ENCODE measurements at regions not wholly inside any gene's neighbourhood (a gene's known extent, or its start where the extent isn't known, plus 50 kb on each side); places are given as distances from the start of the nearest gene placed in this dataset.

GRCh38 chr13:103973740-103974139, 907.5 kb upstream of the SLC10A2 start:
- no peak for DNase-seq
- no peak for TF ChIP-seq CTCF (IDR thresholded peaks at IDR 0.05; ENCODE audit: borderline replicate concordance)
- no peak overlapping the region for H3K4me3 ChIP-seq
- H3K27ac ChIP-seq (replicated peaks): no peak overlapping the region
- intact Hi-C loops (cut with micrococcal nuclease): no loop called here
- H3K27me3 ChIP-seq (ENCODE audit: low read depth): no peaks in the 10 kb centered on the region
- no peaks in the 10 kb centered on the region for H3K36me3 ChIP-seq
- H3K4me1 ChIP-seq: no peaks in the 10 kb centered on the region
- no peaks in the 10 kb centered on the region for H3K9me3 ChIP-seq (replicated peaks)

GRCh38 chr13:103969520-103970050, 903.4 kb upstream of the SLC10A2 start:
- intact Hi-C loops (cut with micrococcal nuclease): no loop called here
- no peaks in the 10 kb centered on the region for H3K9me3 ChIP-seq (replicated peaks)
- H3K27me3 ChIP-seq (ENCODE audit: low read depth): no peaks in the 10 kb centered on the region
- H3K27ac ChIP-seq (replicated peaks): no peak overlapping the region
- H3K36me3 ChIP-seq: no peaks in the 10 kb centered on the region
- no peak for DNase-seq
- no peak for TF ChIP-seq CTCF (IDR thresholded peaks at IDR 0.05; ENCODE audit: borderline replicate concordance)
- no peak overlapping the region for H3K4me3 ChIP-seq
- peaks cover 5% of the 10 kb centered on the region for H3K4me1 ChIP-seq

GRCh38 chr13:103965506-103966243, 899.5 kb upstream of the SLC10A2 start:
- DNase-seq: no peak
- Histone ChIP-seq H3K4me1 (peaks cover 5% of the 10 kb centered on the region), H3K36me3 (no peaks in the 10 kb centered on the region), H3K9me3 (replicated peaks) (no peaks in the 10 kb centered on the region), H3K27me3 (ENCODE audit: low read depth) (no peaks in the 10 kb centered on the region), H3K4me3 (no peak overlapping the region), H3K27ac (replicated peaks) (no peak overlapping the region)
- TF ChIP-seq CTCF (IDR thresholded peaks at IDR 0.05; ENCODE audit: borderline replicate concordance): no peak
- intact Hi-C loops (cut with micrococcal nuclease): no loop called here

GRCh38 chr13:103961784-103962183, 895.6 kb upstream of the SLC10A2 start:
- Histone ChIP-seq H3K27me3 (ENCODE audit: low read depth) (no peaks in the 10 kb centered on the region), H3K4me3 (no peak overlapping the region), H3K27ac (replicated peaks) (no peak overlapping the region), H3K36me3 (no peaks in the 10 kb centered on the region), H3K4me1 (peaks cover 5% of the 10 kb centered on the region), H3K9me3 (replicated peaks) (no peaks in the 10 kb centered on the region)
- TF ChIP-seq CTCF (IDR thresholded peaks at IDR 0.05; ENCODE audit: borderline replicate concordance): no peak
- DNase-seq: no peak
- intact Hi-C loops (cut with micrococcal nuclease): no loop called here

GRCh38 chr13:103961129-103961528, 894.9 kb upstream of the SLC10A2 start:
- no peak overlapping the region for H3K4me3 ChIP-seq
- TF ChIP-seq CTCF (IDR thresholded peaks at IDR 0.05; ENCODE audit: borderline replicate concordance): no peak
- H3K9me3 ChIP-seq (replicated peaks): no peaks in the 10 kb centered on the region
- H3K36me3 ChIP-seq: no peaks in the 10 kb centered on the region
- intact Hi-C loops (cut with micrococcal nuclease): no loop called here
- H3K4me1 ChIP-seq: peaks cover 5% of the 10 kb centered on the region
- no peak overlapping the region for H3K27ac ChIP-seq (replicated peaks)
- DNase-seq: no peak
- no peaks in the 10 kb centered on the region for H3K27me3 ChIP-seq (ENCODE audit: low read depth)
